GM10266 (cell line): ENCODE measurements at regions not wholly inside any gene's neighbourhood (a gene's known extent, or its start where the extent isn't known, plus 50 kb on each side); places are given as distances from the start of the nearest gene placed in this dataset.
A peak's percentile ranks its signal among the peaks of the same experiment; 100 is the strongest.

Experiments
- DNase-seq: peaks from one replicate; pipeline ENCODE4 v3.0.0; 2012; ENCODE audit errors: extremely low spot score
- CTCF ChIP-seq: IDR thresholded peaks from 2 replicates; pipeline ENCODE4 v1.5.1; 2012; ENCODE audit warnings: mild to moderate bottlenecking, low read depth; ENCODE audit not compliant: control insufficient read depth, insufficient read depth; ENCODE audit errors: missing control alignments

DNA sequence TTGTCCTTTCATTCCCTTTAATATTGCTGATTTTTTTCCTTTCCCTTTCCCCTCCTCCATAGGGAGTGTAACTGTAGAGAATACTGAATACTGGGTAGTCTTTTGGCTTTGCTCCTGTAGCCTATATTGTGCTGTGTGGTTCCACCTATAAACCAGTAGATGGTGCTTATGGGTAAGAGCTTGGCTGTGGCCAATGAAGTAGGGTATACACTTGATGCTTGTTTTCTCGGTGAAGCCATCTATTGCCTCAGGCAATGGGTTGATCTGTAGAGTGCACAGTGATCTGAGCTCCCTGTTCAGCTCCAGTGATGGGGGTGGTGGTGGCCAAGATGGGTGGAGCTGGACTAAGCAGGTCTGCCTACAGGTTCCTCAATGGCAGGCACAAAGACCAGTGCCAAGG is 203.3 kb upstream of the IMPG1 start:
- no peak for DNase-seq
- TF ChIP-seq CTCF, result peak; percentile 10

- TF ChIP-seq CTCF, result no peak
- DNase-seq, result no peak
Observed at GRCh38 chr6:76264468-76264867, 192.0 kb upstream of the IMPG1 start.

DNA sequence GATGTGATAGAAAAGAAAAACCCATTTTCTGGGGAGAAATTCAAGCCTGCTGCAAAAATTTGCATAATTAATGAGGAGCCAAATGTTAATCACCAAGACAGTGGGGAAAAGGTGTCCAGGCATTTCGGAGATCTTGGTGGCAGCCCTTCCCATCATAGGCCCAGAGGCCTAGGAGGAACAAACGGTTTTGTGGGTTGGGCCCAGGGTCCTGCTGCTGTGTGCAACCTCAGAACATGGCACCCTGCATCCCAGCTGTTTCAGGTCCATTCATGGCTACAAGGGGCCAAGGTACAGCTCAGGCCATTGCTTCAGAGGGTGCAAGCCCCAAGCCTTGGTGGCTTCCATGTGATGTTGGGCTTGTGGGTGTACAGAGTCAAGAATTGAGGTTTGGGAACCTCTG is 189.8 kb upstream of the IMPG1 start:
- TF ChIP-seq CTCF, result no peak
- no peak for DNase-seq

DNA sequence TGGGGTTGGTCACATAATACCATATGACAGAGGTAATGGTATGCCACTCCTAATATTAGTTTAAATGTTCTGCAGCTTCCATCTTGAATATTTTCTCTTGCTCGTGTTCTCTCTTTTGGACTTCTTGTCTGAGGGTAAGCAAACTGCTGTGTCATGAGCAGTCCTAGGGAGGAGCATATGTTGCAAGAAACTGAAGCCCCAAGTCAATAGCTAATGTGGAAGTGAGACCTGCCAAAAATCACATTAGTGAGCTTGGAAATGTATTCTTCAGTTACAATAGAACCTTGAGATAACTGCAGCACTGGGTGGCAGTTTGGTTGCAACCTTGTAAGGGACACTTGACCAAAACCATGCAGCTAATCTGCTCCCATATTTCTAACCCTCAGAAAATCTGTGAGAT is 178.2 kb upstream of the IMPG1 start:
- TF ChIP-seq CTCF, result no peak
- no peak for DNase-seq

- DNase-seq, result no peak
Observed at GRCh38 chr6:76247527-76247926, 175.1 kb upstream of the IMPG1 start.

GRCh38 chr6:76240092-76240491 is 167.6 kb upstream of the IMPG1 start:
- TF ChIP-seq CTCF, result no peak

More at GRCh38 chr6:76247527-76247926, 175.1 kb upstream of the IMPG1 start:
- no peak for TF ChIP-seq CTCF

GRCh38 chr6:76230711-76231110 is 158.2 kb upstream of the IMPG1 start:
- no peak for TF ChIP-seq CTCF
- DNase-seq, result no peak

More at GRCh38 chr6:76240092-76240491, 167.6 kb upstream of the IMPG1 start:
- DNase-seq, result no peak
